ENCODE measurements at regions not wholly inside any gene's neighbourhood (a gene's known extent, or its start where the extent isn't known, plus 50 kb on each side); places are given as distances from the start of the nearest gene placed in this dataset.

DNA sequence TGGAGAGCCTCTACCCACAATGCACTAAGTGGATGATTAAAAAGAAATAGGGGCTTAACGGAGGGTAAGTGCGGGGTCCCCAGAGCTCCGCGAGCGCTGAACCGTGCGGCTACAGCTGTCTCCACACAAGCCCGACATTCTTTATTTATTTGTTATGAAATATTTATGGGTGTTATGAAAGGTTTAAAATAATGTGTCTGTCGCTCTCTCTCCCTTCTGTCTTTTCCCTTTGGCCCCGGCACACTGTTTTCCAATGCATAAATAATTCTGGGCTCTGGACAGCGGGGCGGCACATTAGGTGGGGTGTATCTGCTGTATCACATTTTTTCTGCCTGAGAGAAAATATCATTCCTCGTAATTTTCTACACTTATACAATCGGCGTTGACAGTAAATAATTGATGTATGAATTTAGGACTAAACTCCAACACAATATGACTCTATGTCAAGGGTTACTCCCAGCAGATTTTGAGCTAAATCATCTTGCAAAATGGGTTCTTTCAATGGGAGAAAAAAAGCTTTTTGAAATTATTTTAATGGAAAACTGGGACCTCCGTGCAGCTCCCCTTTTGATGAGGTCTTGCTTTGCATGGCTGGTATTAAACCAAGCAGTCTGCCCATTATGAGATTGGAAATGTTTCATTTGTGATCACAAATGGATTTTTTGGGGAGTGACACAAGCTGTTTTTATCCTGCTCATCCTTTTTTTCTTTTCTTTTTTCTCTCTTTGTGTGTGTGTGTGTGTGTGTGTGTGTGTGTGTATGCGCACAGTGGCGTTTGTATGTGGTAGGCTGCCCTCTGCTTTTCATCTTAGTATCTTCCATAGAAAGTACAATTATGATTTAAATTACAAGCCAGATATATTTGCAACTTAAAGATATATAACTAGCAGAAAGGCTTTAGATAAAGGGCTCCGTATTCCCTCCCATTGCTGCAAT, 370.6 kb upstream of the IRX4 start:
- no peak overlapping the region for H3K4me3 ChIP-seq (ENCODE audit: low read depth, low read length)
- TF ChIP-seq, protein P1, sequence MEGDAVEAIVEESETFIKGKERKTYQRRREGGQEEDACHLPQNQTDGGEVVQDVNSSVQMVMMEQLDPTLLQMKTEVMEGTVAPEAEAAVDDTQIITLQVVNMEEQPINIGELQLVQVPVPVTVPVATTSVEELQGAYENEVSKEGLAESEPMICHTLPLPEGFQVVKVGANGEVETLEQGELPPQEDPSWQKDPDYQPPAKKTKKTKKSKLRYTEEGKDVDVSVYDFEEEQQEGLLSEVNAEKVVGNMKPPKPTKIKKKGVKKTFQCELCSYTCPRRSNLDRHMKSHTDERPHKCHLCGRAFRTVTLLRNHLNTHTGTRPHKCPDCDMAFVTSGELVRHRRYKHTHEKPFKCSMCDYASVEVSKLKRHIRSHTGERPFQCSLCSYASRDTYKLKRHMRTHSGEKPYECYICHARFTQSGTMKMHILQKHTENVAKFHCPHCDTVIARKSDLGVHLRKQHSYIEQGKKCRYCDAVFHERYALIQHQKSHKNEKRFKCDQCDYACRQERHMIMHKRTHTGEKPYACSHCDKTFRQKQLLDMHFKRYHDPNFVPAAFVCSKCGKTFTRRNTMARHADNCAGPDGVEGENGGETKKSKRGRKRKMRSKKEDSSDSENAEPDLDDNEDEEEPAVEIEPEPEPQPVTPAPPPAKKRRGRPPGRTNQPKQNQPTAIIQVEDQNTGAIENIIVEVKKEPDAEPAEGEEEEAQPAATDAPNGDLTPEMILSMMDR (IDR thresholded peaks at IDR 0.05; ENCODE audit: low read depth, low read length), result no peak
- no peak for DNase-seq (ENCODE audit: low read depth, low spot score)
- in situ Hi-C loops (cut with HindIII; ENCODE audit: low sequenced_read_pairs), result no loop called here

DNA sequence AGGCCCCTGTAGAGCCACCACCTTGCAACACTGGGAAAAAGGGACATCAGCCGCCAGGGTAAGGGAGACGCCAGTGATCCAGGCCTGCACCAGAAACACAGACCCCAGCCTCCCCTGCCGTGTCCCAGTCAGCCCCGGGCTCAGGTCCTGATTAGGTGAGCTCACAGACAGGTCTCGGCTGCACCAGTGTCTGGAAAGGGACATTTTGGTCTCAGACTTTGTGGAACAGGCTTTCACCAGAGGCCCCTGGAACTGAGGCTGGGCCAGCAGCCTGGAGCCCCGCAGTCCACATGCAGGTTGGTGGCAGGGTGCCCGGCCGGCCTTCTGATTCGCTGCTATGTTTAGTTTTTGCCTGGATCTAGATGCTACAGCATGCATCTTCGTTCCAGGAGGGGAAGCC, 369.0 kb upstream of the IRX4 start:
- no peak for DNase-seq (ENCODE audit: low read depth, low spot score)
- in situ Hi-C loops (cut with HindIII; ENCODE audit: low sequenced_read_pairs), result no loop called here
- no peak overlapping the region for H3K4me3 ChIP-seq (ENCODE audit: low read depth, low read length)

DNA sequence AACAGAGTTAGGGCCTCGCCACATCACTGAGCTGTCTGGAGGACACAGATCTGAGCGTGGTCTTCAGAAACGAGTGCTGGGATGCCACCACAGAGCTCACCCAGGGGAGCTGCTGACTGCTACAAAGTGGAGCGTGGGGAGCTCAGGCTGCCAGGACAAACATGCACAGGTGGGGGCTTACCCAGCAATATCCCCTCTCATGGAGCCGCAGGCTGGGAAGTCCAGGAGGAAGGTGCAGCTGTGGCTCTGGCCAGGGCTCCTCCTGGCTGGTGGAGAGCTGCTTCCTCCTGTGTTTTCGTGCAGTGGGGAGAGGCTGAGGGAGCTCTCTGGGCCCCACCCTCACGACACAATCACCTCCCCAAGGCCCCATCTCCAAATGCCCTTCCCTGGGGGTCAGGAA, 368.6 kb upstream of the IRX4 start:
- no peak overlapping the region for H3K4me3 ChIP-seq (ENCODE audit: low read depth, low read length)
- TF ChIP-seq, protein P1 (IDR thresholded peaks at IDR 0.05; ENCODE audit: low read depth, low read length), result no peak
- in situ Hi-C loops (cut with HindIII; ENCODE audit: low sequenced_read_pairs), result no loop called here
- no peak for DNase-seq (ENCODE audit: low read depth, low spot score)

More for the DNA sequence above, 369.0 kb upstream of the IRX4 start:
- TF ChIP-seq, protein P1 (IDR thresholded peaks at IDR 0.05; ENCODE audit: low read depth, low read length), result no peak

DNA sequence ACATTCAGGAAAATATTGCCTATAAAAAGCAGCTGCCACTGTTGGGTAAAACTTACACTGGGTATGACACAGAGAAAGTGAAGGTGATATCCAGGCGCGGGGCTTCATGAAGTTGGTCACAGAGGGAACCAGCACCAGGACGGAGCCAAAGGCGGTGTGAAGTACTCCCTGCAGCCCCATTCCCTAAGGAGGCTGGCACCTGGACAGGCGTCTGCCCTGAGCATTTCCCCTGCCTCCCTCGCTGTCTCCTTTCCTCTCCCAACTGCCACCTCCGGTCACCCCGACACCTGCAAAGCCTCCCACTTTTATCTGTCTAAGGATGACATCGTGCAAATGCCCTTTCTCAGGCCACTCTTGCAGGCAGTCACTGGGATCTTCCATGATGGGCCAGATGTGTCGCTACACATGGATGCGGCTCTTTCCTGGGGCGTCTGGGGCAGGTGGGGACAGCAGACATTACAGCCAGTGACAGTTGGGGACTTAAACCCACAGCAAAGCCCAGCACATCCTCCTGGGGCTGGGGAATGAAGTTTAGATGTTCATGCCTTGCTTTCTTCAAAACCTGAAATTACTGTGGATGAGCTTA, 367.7 kb upstream of the IRX4 start:
- H3K4me3 ChIP-seq (ENCODE audit: low read depth, low read length), result no peak overlapping the region
- in situ Hi-C loops (cut with HindIII; ENCODE audit: low sequenced_read_pairs), result no loop called here
- TF ChIP-seq, protein P1 (IDR thresholded peaks at IDR 0.05; ENCODE audit: low read depth, low read length), result no peak
- no peak for DNase-seq (ENCODE audit: low read depth, low spot score)

DNA sequence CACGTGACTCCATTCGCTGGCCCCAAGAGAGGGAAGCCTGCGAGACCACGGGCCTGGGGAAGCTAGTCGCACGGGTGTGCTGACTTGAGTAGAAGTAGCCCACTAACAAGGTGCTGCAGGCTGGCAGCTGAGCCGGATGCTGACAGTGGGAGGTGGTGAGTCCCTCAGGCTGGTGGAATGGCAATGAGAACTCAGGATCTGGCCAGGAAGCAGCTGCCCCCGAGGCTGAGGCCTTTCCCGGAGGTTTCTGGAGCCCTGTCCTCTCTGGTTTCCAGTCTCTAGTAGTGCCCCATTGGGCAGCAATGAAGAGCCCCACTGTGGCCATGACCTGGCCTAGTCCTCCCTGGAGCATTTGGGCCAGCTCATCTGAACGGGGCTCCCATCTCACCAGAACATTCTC, 366.7 kb upstream of the IRX4 start:
- H3K4me3 ChIP-seq (ENCODE audit: low read depth, low read length), result no peak overlapping the region
- TF ChIP-seq, protein P1 (IDR thresholded peaks at IDR 0.05; ENCODE audit: low read depth, low read length), result no peak
- in situ Hi-C loops (cut with HindIII; ENCODE audit: low sequenced_read_pairs), result no loop called here
- no peak for DNase-seq (ENCODE audit: low read depth, low spot score)

DNA sequence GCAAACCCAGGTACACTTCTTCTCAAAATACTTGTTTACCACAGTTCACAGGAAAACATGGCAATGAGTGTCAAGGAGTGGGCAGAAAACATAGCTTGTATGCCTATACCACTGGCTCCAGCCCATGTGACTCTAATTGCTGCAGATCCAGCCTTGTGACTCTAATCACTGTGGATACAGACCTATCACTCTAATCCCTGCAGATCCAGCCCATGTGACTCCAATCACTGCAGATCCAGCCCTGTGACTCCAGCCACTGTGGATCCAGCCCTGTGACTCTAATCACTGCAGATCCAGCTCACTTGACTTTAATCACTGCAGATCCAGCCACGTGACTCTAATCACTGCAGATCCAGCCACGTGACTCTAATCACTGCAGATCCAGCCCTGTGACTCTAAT, 366.3 kb upstream of the IRX4 start:
- TF ChIP-seq, protein P1 (IDR thresholded peaks at IDR 0.05; ENCODE audit: low read depth, low read length), result no peak
- H3K4me3 ChIP-seq (ENCODE audit: low read depth, low read length), result no peak overlapping the region
- in situ Hi-C loops (cut with HindIII; ENCODE audit: low sequenced_read_pairs), result no loop called here
- no peak for DNase-seq (ENCODE audit: low read depth, low spot score)

Measured in astrocyte of the spinal cord (primary cell).